ENCODE measurements at regions not wholly inside any gene's neighbourhood (a gene's known extent, or its start where the extent isn't known, plus 50 kb on each side); places are given as distances from the start of the nearest gene placed in this dataset.

DNA sequence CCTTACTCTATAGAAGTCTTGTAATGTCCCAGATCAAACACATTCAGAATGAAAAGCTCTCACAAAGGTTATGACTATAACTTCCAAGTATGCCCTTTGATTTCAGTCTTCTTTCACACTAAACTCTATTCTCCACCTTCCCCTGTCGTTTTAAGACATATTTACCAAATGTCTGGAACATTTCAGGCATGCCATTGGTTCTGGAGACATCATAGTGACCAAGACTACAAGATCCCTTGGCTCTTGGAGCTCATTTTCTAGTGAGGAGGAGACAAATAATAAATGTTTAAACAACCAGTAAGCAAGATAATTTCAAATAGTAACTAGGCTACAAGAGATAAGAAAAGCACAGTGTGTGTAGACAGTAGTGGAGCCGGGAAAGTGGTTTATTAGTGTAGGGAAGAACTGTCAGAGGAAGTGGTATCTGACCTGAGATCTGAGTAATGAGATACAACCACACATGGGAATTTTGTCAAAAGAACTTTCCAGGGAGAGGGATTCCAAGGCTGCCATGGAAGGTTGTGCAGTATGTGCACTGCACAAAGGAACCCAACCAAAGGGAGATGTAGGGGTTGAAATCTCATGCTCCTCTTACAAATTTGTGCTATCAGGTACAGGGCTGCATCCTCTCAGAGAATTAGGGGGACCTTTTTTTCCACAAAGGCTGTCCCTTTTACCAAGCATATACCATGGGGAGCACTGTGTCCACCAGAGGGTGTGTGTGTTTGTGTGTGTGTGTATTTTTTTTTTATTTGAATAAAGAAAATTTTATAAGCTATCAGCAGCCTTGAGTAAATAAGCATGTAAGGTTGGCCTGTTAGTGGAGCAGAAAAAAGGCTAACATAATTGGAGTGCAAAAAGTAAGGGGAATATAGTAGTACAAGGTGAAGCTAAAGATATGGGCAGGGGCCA, 1279.1 kb upstream of the WWC1 start:
- DNase-seq (ENCODE audit: low read depth in 4 of 4, low spot score in 1 of 4), result no peak

DNA sequence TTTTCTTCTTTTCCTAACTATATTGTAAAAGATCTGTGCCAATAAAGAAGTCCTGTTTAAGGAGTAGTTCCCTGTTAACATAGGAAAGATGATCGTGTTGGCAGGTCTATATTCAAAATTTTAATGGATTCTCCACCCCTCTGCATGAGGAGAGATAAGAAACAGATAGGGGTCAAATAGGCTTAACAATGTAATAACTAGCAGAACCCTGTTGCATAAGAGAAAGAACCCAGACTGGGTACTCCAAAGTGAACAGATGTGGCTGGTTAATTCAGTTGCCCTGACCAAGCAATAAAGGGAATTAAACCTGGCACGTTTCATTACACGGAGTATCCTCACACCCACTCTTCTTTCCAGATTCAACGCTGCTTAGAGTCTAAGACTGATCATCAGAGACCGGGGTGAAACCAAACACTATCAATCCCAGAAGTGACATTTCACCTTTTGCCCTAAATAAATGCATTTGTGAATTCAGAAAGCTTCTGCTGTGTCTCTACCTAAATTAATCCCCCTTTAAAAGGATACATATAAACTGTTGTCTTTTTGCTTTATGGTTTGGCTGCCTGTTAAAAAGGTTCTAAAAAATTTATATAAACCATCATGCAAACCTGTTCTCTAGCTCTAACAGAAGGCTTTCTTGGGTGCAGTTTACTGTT, 1276.9 kb upstream of the WWC1 start:
- no peak for DNase-seq (ENCODE audit: low read depth in 4 of 4, low spot score in 1 of 4)

DNA sequence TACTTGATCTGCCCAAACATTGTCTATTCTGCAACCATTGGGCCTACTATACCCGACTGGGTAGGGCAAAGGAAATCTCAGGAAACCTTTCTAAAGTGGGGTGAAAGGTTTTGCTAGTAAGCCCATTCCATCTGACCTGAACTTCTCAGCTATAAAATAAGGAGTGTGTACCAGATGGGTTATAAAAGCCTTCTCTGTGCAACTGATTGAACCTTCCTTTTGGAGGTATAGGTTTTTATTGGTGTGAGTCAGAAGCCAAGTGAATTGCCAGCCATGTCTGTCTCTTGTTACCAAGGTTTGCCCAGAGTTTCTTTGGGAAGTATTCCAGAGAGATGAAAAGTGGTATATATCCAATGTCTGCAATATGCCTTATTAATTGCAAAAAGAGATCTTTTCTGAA, 1271.0 kb upstream of the WWC1 start:
- no peak for DNase-seq (ENCODE audit: low read depth in 4 of 4, low spot score in 1 of 4)

DNA sequence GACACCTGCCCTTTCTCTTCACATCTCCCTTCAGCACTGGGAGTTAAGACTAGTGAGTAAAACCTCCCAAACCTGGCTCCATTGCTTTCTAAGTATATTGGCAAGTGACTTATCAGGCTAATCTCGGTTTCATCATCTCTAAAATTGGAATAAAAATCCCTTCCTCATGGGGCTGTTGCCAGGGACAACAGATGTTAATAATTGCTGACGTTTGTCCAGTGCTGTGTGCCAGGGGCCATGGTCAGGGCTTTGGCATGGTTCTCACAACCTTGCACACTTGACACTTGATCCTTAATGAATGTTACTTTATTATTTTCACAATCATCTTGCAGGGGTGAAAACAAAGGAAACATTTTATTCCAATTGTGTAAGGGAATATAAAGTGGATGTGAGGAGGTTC, 1262.0 kb upstream of the WWC1 start:
- DNase-seq (ENCODE audit: low read depth in 4 of 4, low spot score in 1 of 4), result no peak

DNA sequence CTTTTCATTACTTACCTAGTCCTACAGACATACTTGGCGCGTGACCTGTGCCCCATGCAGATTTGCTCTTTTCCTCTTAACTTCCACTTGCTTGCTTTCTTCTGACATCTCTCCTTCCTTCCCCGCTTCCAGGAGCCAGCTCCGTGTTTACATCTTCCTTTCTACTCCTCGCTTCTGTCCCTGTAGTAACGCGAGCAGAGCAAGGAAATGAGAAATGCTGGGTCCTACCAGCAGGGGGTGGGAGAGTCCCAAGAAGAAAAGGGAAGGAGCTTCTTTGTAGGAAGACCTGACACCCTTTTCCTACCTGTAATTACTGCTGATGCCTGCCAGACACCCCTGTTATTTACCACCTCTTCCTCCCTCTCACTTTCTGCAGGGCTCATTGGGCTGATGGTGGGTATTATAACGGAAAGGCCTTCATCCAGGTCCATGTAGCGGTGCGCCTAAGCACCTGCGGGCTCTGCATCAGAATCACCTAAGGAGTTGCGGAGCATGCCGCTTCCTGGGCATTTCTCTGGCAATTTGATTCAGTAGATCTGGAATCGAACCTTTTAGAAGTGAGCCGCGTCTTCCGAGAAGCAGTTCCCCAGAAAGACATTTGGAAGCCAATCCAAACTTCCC, 1260.8 kb upstream of the WWC1 start:
- no peak for DNase-seq (ENCODE audit: low read depth in 4 of 4, low spot score in 1 of 4)

DNA sequence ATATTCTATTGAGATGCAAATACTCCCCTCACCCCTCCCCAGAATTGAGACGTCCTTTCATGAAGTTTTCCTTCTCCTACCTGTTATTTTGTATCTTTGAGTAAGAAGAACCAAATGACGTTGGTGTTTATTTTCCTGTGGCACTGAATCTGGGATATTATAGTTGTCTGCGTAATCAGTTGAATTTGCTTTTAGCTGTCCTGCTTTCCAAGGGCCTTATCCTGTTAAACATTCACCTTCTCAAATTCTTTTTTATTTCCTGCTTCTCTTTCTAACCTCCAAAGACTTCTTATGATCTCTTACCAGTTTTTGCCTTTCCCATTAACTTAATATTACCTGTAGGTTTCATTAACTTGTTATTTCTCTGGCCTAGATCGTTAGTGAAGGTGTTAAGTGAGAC, 1254.9 kb upstream of the WWC1 start:
- DNase-seq (ENCODE audit: low read depth in 4 of 4, low spot score in 1 of 4), result no peak

DNA sequence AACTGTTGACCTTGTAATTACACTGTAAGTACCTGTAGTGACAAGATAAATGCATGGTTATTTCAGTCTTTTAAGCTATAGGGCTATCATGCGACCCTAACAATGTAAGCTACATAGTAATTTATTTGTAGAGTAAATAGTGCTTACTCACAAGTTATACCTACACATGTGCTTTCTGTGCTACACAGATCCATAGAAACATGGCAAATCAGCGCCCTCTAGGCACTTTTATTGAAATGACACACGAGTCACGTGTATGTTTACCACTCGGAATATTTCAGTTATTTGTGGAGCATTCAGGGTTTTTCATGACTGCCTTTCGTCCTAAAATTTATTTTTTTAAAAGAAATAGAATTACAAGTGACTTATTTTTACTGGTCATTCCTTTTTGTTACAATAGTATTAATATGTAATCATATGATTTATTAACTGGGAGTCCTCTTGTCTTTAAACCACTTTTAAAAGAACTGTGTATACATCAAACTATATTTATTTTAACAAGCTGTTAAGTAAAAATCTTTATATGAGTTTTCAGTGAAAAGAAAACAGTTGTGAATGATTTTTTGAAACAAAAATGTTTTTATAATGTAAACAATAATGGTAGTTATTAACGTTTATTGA, 1242.3 kb upstream of the WWC1 start:
- no peak for DNase-seq (ENCODE audit: low read depth in 4 of 4, low spot score in 1 of 4)

DNA sequence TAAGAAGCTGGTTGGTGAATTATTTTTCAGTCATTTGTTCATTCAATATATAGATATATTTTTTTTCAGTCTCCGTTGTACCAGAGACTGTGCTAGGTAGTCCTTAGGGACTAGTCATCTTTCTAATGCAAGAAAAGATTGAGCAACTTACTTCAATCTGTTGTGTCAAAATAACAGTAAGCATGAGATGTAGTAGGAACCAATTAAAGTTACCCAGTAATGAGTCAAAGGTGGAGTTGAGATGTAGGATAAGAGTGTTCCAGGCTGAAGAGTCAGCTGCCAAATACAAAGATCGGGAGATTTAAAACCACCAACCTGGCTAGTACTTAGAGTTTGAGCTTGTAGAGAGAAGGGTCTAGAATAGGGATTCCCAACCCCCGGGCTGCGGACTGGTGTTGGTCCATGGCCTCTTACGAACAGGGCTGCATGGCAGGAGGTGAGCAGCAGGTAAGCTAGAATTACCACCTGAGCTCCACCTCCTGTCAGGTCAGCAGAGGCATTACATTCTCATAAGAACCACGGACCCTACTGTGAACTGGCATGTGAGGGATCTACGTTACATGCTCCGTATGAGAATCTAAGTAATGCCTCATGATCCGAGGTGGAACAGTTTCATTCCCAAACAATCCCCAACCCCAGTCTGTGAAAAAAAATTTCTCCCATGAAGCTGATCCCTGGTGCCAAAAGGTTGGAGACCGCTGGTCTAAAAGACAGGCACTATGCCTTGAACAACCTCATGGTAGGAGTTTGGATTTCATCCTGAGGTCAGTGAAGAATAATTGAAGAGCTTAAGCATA, 1241.5 kb upstream of the WWC1 start:
- no peak for DNase-seq (ENCODE audit: low read depth in 4 of 4, low spot score in 1 of 4)

DNA sequence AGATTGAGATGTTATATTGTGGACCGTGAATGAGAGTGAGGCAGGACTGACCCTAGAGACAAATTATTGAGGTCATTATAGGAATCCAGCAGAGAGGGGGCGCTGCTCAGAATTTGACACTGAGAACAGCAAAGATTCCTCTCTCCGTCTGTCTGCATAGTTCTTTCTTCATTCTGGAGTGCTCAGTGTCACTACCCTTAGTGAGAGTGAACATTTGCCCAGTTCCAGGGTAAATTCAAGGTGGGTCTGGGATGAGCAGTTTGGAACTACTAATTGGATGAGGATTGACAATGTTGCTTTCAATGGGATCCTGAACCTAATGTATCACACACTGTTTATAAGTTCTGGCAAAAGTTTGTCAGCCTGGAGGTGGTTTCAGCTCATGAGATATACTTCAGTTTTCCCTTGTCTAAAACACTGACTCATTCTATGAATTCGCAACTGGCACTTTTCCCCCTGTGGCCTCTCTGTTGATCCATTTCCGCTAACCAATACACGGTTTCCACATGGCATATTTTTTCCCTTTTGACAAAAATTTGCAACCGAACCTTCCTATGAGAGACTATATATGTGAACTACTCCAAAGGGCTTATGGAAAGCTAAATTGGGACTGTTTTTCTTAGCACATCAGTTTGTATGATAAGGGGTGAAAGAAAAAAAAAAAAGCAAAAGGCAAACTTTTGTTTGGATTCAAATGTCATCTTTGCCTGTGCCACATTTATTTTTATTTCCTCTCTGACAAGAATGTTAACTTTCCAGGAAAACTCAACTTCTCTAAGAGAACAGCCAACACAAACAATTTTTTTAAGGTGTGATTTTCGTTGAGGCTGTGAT, 1240.7 kb upstream of the WWC1 start:
- no peak for DNase-seq (ENCODE audit: low read depth in 4 of 4, low spot score in 1 of 4)

DNA sequence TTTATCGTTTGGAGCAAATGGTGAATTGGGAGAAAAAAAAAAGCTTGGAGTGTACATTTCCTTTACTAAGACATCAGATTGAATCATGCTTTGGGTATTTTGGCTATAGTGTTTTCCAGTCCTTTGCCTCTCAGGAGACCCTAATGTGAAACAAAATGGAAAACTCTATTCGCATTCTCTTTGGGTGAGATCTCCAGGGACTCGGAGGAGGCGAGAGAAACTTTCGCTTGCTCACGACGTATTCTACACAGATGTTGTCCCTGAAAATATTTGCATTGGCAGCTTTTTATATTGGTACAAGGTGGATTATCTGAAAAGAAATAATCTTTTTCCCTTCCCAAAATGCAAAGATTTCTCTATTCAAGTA, 1240.1 kb upstream of the WWC1 start:
- DNase-seq (ENCODE audit: low read depth in 4 of 4, low spot score in 1 of 4), result no peak

DNA sequence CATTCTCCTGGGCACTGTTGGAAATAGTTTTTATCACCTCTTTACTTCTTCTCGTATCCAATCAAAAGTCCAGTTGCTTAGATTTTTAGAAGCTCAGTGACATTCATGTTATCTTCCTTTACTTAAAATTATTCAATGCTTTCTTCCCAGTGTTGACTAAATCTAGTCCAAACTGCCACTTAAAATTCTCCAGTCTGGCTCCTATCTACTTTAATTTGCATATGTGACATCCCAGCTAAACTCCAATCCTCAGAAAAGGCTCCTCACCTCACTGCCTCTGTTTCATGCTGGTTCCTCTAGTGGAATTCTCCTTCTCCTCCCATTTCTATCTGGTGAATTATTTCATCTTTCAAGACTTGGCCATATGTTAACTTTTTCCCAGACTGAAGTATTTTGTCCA, 1238.7 kb upstream of the WWC1 start:
- no peak for DNase-seq (ENCODE audit: low read depth in 4 of 4, low spot score in 1 of 4)

DNA sequence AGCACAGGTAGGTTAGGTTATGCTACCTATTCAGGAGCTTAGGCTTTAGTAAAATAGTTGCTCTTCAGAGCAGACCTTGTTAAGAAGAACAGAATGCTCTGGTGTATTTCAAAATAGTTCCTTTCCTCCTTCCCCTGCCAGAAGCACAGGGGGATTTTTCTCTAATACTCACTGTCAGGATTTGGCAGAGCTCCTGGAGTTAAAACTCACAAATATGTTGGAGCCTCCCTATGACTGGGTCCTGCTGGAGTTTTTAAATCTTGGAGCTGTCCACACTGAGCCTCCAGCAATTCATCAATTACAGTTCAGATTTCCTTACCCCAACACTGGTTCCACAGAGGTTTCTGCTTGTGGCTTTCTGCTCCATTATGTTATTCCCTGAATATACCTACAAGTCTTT, 1233.8 kb upstream of the WWC1 start:
- no peak for DNase-seq (ENCODE audit: low read depth in 4 of 4, low spot score in 1 of 4)

DNA sequence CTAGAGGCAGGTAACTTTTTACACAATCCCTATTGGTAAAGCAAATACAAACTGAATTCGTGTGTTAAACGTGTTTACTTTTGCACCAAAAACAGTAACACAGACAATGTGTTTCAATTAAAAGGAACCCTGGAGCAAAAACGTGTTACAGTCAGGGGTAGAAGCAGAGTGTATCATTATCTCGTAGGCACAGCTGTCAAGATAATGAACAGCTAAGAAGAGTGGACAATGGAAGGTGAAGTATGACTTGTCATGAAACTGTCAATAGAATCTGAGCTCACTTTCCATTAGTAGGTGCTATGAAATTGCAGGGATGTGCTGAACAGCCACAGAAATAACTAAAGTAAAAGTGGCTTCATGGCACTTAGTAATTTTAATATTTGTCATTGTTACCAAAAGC, 1229.8 kb upstream of the WWC1 start:
- no peak for DNase-seq (ENCODE audit: low read depth in 4 of 4, low spot score in 1 of 4)

DNA sequence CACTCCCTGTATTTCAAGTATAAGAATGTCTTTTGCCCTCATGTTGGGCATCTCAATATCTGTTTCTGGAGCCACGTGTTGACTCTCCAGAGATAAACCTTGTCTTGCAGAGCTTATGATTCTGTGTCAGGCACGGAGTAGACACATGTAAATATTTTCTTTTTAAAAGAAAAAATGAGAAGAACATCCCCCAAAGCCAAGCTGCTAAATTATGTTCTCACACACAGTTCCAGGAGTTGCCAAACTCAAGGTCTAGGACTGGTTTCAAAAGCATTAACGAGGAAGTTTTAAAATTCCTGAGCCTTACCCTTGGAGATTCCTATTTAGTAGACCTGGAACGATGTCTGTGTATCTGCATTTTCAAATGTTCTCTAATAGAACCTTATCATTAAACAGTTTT, 1228.3 kb upstream of the WWC1 start:
- DNase-seq (ENCODE audit: low read depth in 4 of 4, low spot score in 1 of 4), result no peak

DNA sequence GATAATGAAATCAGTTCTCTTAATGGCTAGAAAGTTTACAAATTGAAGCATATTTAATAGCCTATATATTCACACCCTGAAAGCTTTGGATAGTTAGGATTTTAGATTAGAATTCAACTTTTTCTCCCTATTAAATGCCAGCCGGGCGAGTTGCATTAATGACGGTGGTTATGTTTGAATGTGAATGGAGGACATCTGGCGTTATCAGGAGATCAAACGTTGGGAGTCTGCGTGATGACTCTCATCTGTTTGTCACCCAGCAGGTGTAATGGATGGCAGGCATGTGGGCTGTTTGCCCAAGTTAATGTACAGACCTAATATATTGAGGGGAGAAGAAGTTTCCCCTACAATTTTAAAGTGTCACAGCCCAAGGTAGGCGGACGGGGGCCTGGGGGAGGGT, 1227.7 kb upstream of the WWC1 start:
- DNase-seq (ENCODE audit: low read depth in 4 of 4, low spot score in 1 of 4), result no peak

DNA sequence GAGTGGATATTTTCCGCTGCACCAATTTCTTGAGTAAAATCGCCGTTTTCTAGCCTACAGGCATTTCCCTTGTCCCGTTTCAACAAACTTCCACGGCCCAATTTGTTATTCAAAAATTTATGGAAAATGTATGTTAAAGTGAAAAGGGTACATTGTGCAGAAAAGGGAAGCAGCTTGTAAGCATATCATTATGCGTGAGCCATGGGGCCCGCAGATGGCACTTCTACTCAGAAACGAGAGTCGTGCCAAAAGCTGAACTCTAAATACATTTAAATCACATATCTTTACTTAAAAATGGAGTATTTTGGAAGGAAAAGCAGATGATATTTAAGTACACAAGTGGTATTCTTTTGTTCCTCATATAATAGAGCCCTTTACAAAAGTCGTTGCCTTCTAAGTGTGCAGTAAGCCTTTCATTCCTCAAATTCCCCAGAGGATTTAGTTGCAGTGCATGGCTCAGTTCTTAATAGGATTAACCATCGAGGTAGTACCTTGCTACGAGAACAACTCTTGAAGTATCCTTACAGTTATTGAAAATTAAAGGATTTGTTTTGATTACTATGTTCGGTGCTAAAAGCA, 1227.2 kb upstream of the WWC1 start:
- DNase-seq (ENCODE audit: low read depth in 4 of 4, low spot score in 1 of 4), result no peak

DNA sequence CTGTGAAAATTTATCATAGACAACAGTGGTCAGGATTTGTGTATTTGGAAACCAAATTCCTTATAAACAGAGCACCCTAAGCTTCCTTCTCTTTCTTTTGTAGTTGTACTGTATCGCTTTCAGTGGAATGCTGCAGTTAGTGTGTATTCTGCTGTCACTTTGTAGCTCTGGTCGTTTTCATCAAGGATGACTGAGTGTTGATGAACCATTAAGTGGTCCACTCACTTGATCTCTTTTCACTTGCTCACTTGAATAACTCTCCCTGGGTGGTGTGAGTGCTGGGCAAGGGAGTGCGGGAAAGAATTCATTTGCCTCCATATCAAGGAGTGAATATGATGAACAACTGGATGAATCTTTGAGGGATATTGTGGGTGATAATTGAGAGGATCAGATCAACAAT, 1225.7 kb upstream of the WWC1 start:
- no peak for DNase-seq (ENCODE audit: low read depth in 4 of 4, low spot score in 1 of 4)

DNA sequence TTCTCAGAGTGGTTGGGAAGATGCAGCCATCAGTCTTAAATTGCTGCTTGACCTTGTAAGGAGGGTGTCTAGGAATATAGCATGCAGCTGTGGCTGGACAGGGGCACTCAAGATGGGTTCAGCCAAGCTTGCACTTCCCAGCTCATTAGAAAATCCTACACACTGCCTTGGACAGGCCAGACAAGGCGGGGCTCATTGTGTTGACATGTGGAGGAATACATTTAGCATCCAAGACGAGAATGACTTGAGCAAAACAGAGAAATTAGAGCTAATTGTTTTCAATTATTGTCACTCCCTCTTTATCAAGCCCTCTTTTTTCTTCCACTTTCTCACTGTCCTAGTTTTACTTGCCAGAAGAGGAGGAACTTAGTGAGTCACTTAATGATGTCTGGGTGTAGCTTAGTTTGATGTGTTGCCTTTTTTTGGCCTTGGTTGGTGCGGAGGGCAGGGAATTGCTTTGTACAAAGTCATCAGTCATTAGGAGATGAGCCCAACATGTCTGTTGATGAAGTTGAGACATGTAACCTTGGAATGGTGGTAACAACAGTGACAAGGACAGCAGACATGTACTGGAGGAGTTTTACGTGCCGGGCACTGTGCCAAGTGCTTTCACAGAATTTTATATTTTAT, 1219.3 kb upstream of the WWC1 start:
- DNase-seq (ENCODE audit: low read depth in 4 of 4, low spot score in 1 of 4), result no peak

DNA sequence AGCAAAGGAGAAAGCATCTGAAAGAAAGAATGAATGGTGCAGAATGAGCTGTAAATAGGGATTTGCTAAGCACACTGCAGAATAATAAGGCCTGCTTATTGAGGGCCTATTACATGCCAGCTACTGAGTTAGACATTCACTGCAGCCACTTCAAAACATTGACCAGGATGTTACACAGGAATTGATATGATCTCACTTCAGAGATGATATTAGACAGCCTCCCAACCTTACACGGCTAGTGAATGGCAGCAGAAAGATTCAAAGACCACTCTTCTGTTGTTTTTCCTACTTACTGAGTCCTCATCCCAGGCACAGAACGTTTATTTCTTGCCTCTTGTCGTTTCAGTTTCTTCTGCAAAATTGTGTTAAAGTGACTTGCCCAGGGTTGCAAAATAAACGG, 1209.9 kb upstream of the WWC1 start:
- no peak for DNase-seq (ENCODE audit: low read depth in 4 of 4, low spot score in 1 of 4)
